IMR-90 (cell line): ENCODE measurements at regions not wholly inside any gene's neighbourhood (a gene's known extent, or its start where the extent isn't known, plus 50 kb on each side); places are given as distances from the start of the nearest gene placed in this dataset.

Experiments
- CEBPB ChIP-seq: IDR thresholded peaks from 2 replicates; pipeline ENCODE4 v1.6.1; 2012; ENCODE audit warnings: low read depth, low read length, improper control_type of control experiment
- FOS ChIP-seq: fragments of 150-350 bp; IDR thresholded peaks from 2 replicates; pipeline ENCODE4 v1.6.1; 2016; ENCODE audit warnings: low read depth, low read length
- MAZ ChIP-seq: IDR thresholded peaks from 2 replicates; pipeline ENCODE4 v1.6.1; 2012; ENCODE audit warnings: low read depth, mild to moderate bottlenecking, low read length, improper control_type of control experiment, moderate library complexity, borderline replicate concordance
- MXI1 ChIP-seq: IDR thresholded peaks from 2 replicates; pipeline ENCODE4 v1.6.1; 2012; ENCODE audit warnings: low read depth, mild to moderate bottlenecking, low read length, moderate library complexity, borderline replicate concordance
- POLR2A ChIP-seq: IDR thresholded peaks from 2 replicates; pipeline ENCODE4 v1.6.1; 2012; ENCODE audit warnings: mild to moderate bottlenecking, low read depth, low read length
- RAD21 ChIP-seq: IDR thresholded peaks from 2 replicates; pipeline ENCODE4 v1.6.1; 2012; ENCODE audit warnings: low read length, improper control_type of control experiment
- RFX5 ChIP-seq: IDR thresholded peaks from 2 replicates; pipeline ENCODE4 v1.8.0; 2012; ENCODE audit warnings: low read depth, mild to moderate bottlenecking, low read length, moderate library complexity
- SMC3 ChIP-seq: fragments of 150-350 bp; IDR thresholded peaks from 2 replicates; pipeline ENCODE4 v1.6.1; 2016; ENCODE audit warnings: low read depth, mild to moderate bottlenecking, antibody characterized with exemption, low read length, moderate library complexity
- TF ChIP-seq, protein P1 (sequence below): conservative IDR thresholded peaks from 2 replicates; pipeline ENCODE4 v1.5.1; 2012; ENCODE audit warnings: mild to moderate bottlenecking, low read depth, low read length, improper control_type of control experiment
- TF ChIP-seq, protein P2 (sequence below): fragments of 150-350 bp; IDR thresholded peaks from 2 replicates; pipeline ENCODE4 v1.6.1; 2017; ENCODE audit warnings: mild to moderate bottlenecking, antibody characterized with exemption, low read length, low read depth

- TF ChIP-seq MAZ, result no peak
- TF ChIP-seq SMC3, result no peak
- TF ChIP-seq, protein P1, sequence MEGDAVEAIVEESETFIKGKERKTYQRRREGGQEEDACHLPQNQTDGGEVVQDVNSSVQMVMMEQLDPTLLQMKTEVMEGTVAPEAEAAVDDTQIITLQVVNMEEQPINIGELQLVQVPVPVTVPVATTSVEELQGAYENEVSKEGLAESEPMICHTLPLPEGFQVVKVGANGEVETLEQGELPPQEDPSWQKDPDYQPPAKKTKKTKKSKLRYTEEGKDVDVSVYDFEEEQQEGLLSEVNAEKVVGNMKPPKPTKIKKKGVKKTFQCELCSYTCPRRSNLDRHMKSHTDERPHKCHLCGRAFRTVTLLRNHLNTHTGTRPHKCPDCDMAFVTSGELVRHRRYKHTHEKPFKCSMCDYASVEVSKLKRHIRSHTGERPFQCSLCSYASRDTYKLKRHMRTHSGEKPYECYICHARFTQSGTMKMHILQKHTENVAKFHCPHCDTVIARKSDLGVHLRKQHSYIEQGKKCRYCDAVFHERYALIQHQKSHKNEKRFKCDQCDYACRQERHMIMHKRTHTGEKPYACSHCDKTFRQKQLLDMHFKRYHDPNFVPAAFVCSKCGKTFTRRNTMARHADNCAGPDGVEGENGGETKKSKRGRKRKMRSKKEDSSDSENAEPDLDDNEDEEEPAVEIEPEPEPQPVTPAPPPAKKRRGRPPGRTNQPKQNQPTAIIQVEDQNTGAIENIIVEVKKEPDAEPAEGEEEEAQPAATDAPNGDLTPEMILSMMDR, result no peak
- TF ChIP-seq MXI1, result no peak
- no peak for TF ChIP-seq FOS
- no peak for TF ChIP-seq POLR2A
- no peak for TF ChIP-seq RAD21
- TF ChIP-seq, protein P2, sequence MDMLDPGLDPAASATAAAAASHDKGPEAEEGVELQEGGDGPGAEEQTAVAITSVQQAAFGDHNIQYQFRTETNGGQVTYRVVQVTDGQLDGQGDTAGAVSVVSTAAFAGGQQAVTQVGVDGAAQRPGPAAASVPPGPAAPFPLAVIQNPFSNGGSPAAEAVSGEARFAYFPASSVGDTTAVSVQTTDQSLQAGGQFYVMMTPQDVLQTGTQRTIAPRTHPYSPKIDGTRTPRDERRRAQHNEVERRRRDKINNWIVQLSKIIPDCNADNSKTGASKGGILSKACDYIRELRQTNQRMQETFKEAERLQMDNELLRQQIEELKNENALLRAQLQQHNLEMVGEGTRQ, result no peak
- no peak for TF ChIP-seq RFX5
- TF ChIP-seq CEBPB, result no peak
These were observed 92.5 kb upstream of the PTPN1 start for GRCh38 chr20:50417484-50418235.
